NCI-H748 (cell line): ENCODE measurements at regions not wholly inside any gene's neighbourhood (a gene's known extent, or its start where the extent isn't known, plus 50 kb on each side); places are given as distances from the start of the nearest gene placed in this dataset.
A peak's percentile ranks its signal among the peaks of the same experiment; 100 is the strongest.

Source experiments
- DNase-seq: peaks from one replicate; lab custom pipeline; 2025; ENCODE audit not compliant: unreplicated experiment; lab: John Stamatoyannopoulos, UW

DNA sequence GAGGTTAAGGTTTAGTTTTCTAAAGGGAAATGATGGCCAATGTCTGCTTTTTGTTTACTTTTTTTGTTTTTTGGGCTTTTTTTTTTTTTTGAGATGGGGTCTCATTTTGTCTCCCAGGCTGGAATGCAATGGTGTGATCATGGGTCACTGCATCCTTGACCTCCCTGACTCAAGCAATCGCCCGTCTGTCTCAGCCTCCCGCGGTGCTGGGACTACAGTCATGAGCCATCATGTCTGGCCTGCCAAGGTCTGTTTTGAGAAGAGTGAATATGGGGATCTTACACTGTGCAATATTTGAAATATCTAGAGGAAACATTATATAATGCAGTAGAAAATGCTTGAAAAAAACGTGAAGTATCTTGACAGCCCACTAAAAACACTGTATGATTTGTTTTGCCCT is 162.5 kb downstream of the GASK1B start:
- DNase-seq, result no peak

DNA sequence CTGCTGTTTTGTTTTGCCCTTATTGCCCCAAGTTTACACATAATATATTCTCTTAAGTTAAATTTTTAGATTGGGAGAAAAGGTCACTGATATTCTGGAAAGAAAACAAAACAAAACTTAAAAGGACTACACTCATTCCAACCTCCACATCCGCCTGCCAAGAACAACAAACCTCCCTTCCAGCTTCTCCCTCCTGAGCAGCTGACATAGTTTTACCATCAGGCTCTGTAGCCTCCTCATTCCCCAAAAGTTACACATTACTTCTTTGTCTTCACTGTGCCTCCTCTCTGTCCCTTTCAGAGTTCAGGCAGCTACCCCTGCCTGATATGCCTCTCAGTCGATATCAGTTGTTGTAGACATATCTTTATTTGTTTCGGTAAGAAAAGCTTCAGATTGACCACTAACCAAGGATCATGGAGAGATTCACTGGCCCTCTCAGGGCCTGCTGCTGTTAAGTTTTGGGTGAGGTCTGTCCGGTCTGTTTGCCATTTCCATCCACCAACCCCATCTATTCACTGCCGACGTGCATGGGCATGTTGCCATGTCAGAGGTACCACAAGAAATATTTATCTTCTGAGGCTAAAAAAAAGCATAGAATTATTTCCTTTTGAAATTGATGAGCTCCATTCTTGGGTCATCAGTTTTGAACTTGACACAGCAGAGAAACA is 164.1 kb downstream of the GASK1B start:
- DNase-seq, result no peak

DNA sequence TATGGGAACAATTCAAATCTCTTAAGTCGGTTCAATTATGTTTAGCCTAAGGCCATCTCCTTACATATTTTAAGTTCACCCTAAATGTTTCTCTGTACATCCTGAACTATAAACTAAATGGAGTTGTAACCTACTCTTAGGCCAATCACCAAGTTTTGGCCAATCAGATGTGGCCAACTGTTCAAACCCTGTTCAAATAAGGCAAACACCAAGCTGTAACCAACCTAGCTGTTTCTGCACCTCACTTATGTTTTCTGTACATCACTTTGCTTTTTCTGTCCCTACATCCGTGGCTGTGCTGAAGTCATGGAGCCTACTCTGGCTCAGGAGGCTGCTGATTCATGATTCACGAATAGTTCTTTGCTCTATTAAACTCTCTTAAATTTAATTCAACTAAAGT is 165.3 kb downstream of the GASK1B start:
- DNase-seq, result no peak

DNA sequence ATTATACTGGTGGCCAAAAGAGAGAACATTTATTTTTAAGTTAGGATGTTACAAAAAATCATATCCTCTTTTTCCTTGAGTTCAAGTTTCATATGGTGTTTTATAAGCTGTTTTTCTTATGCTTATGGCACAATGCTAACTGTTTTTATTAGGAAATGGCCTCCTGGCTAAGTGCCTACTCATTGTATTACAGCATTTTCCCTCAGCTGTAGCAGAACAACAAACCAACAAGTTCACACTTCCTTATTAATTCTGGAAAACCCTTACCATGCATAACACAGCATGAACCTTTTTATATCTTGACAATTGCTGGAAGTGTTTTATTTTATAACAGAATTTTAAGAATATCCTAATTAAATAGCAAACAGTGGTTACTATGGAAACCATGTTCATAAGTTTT is 165.8 kb downstream of the GASK1B start:
- no peak for DNase-seq

DNA sequence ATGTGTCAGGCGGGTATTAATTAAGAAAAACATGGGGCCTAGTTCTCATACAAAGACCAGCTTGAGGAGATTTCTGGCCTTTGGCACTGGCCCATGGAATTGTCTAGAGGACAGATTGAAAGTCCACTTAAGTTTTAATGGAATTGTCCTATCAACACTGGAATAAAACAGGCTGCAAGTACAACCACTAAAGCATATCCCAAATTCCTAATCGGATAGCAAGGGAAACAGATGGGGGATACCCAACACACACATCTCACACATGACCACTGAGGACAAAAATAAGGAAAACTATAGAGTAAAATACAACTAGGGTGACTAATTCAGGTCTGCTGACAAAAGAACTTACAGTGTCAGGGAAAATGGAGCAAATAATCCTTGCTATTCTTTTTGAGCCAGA is 167.8 kb downstream of the GASK1B start:
- DNase-seq, result no peak

DNA sequence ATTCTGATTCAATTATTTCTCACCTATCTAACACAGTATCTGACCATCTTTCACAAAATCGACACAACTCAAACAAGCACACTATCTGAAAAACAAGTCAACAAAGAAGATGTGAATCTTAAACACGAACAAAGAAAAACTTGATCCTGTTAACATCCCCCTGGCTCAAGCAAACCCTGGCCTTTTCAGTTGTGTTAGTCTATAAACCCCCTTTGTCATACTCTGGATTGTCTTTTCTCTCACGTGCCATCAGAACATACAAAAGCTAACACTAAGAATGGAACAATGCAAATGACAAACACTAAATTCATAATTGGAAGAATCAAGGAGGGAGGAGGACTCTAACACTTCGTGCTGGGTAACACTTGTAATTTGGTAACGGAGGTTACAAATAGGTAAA is 168.7 kb downstream of the GASK1B start:
- no peak for DNase-seq

DNA sequence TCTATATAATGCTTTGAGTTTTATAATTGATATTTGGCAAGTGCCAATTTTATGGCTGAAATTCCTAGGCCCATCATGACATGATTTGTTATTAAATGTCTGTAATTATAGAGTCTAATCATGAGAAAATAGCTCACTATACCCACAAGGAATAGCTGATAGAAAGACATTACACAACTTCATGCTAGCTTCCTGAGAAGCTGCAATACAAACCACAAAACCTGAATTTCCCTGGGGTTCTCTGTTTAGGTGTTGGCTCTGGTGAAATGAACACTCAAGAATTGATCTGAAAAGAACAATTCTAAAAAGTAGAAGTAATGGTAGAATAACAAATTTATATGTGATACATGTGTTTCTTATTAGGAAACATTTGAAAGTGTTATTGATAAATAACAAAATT is 169.6 kb downstream of the GASK1B start:
- DNase-seq, result no peak

DNA sequence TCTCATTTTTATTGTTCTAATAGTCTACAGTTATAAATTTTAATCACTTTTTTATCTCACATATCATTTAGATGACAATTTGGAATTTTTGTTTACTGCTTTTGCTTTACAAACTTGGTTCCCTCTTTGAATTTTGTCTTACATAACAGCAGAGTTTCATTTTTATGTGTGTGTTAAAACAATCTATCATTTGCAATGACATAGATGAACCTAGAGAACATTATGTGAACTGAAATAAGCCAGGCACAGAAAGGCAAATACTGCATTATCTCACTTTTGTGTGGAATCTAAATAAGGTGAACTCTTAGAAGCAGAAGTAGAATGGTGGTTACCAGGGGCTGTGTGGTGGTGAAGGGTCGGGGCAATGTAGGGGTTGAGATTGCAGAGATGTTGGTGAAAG is 170.7 kb downstream of the GASK1B start:
- no peak for DNase-seq

DNA sequence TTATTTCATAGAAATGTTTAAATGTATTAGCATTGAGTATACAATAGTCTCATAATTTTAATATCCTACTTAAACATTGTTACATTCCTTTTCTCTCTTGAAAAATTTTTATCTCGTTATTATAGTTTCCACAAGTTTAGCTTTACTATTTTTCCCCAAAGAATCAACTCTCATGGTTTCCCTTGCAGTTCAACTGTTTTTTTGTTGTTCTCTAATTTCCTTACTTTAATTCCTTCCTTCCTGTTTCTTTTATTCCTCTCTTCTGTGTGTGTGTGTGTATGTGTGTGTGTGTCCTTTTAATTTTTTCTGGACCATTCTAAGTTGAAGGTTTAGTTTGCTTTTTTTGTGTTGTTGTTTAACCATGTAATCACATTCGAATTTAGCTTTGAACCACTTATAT is 171.1 kb downstream of the GASK1B start:
- no peak for DNase-seq

DNA sequence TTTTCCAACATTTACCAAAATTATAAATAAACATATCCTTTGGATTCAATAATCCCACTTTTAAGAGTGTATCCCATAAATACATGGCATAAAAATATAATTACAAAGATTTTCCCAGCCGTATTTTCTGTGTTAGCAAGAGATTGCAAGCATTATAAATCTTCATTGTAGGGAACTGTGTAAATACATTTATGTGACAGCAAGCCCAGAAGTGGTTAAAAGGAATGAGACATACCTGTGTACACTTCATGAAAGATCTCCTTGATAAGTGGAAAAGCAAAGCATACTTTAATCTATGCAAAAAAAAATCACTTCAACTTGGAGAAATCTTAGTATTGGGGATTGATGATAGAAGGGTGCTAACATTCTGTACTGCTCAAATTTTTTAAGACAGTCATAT is 173.1 kb downstream of the GASK1B start:
- DNase-seq, result no peak

DNA sequence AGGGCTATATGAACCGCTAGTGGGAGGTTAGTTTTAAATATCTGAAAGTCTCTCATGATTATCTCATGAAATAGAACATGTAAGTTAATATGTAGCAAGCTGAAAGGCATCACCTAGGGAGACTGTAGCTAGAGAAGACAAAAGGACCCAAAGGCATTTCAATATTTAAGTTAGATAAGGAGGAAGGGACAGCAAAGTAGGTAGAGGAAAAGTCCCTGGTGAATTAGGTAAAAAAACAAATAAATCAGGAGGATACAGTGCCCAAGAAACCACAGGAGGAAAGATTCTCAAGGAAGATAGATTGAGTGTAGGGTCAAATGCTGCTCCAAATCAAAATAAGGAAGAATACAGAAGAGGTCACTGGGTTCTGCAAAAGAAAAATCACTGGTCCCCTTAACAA is 175.5 kb downstream of the GASK1B start:
- no peak for DNase-seq

DNA sequence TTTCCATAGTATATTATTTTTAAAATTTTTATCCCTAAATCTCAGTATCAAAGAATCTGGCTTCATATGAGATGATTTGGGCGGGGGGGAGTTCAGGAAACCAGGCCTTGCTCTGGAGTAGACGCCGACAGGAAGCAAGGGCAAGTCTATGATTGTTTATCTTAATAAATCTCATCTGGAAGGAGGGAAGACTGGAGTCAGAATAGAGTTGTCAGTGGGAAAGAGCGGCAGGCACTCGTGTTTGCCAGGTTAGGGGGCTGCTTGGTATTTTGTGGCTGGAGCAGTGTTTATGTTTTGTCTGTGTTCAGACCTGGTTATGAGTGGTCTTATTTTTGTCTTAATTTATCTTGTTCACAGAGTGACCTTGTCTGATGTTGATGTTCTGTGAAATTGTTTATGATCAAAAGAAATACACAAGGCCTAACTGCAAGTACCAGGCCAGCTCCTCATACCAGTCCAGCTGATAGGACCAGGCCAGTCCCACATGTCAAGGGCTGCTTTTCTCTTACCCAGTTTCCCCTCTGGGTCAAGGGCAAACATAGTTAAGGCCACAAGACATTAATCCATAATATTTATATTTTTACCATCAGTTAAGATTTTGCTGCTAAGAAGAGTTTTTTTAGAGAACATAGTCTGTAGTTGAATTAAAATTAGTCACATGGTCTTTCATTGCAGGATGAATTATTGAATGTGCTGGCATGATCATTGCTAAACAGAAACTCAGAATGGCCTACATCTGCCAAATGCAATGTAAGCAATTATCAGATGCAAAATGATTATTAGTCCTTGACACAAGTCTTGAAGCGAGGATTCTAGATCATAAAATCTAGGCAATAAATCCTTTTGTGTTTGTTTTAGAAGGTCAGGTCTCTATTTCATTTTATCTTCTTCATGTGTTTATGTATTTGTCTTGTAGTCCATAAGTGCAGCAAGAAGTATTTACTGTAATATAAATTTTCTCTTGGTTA is 176.5 kb downstream of the GASK1B start:
- DNase-seq, result no peak

DNA sequence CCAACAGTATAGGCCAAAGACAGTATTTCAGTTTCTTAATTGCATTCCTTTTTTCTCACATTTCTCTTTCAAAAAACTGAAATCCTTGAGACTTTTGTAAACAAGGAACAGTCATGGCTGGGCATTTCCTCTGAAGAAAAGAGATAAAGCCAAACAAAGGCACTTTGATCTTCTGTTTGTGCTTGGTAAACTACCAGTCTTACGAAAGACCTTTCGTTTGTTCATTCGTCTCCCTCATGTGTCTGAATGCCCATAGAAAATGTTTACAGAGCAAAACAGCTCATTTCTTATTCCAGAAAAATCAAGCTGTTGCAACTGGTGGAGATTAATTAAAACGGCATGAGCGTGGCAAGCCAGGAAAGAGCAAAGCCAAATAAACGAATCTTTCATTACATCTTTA is 178.0 kb downstream of the GASK1B start:
- no peak for DNase-seq

DNA sequence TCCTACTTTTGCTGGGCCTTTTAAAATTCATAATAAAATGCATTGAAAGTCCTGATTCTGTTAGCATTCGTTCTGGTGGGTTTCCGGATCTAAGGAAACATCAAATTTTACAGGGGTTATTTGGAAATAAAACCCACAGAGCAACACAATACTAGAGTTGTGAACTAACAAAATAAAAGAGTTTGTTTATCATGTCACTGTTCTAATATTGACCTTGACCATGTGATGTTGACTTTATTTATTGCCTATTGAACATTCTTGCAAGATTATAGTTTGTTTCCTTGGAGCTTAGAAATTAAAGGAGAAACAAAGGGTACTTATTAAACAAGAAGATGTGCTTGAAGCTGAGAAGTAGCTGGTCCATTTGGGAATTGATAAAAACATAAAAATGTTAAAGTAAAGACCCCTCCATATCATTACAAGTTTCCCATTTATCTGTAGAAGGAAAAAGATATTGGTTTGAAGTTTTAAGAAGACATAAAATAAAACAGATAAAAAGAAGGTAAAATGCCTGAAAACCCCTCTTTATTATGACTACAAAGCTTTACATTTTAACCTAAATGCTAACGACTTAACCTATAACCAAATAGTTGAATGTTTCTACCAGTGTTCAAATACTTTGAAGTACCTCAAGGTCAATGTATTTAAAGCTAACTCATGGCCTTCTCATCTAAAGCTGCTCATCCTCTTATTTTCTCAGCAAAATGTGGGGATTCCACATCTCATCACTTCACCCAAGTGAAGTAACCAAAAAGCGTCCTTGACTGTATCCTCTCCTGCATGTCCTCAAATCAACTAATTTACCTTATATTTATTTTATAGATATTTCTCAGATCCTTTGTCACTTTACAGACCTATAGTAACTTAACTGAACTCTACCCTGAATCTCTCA is 179.6 kb downstream of the GASK1B start:
- peak; percentile 26 for DNase-seq

DNA sequence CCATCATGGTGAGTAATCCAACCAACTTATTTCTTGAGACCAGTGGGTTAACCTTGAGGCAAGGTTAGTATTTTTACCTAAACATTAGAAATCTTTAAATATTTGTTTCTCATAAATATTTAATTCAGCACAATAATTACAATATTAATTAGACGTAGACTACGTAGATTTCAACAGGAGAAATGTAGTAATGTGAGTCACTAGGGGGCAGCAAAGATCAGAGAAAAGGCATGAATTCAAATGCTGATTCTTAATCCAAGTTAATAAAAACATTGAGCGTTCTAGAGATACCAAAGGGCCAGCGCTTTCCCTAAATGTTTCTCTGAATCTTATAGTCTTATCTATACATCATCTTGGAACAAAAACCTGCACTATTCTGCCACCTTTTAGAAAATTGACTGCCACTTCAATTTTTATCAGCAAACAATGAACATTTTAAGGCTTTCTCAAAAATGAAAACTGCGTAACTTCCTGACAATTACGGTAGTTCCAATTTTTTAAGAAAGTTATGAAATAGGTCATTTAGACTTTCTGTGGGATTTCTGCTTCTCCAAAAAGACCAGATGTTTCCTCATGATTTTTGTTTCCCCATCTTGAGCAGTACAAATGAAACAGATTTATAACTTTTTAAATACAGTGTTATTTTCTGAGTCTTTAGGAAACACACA is 180.7 kb downstream of the GASK1B start:
- peak; percentile 70 for DNase-seq

DNA sequence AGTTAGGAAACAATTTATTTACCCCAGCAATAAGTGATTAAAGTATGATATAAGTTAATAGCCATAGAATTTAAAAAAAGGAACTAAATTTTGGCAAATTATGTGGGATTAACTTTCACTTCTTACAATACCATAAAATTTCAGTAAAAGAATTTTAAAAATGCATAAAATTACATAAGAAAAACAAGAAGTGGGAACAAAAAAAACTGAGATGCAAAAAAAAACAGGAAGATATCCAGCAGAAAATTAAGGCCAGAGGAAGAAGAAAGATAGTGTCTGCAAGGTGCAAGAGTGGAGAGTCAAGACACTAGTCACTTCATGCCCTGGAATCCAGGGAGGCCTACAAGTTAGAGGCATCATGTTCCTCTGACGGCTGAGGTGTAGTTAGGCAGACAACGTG is 184.2 kb downstream of the GASK1B start:
- no peak for DNase-seq

DNA sequence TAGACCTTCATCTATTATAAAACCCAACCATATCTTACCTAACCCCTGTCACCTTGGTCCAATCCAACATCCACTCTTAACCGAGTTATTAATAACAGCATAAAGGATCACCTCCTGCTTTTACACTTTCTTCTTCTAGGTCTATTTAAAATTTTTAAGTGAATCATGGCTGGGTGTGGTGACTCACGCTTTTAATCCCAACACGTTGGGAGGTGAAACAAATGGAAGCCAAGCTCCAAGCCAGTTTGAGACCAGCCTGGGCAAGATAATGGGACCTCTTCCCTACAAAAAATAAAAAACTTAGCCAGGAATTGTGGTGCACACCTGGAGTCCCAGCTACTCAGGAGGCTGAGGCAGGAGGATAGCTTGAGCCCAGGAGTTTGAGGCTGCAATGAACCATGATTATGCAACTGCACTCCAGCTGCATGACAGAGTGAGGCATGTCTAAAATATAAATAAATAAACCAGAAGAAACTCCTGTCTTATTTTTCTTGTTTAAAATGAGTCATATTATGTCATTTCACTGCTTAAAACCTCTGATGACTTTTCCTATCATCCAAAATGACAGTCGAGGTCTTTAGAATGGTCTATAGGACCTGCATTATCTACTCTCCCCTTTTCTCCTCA is 188.4 kb downstream of the GASK1B start:
- no peak for DNase-seq

DNA sequence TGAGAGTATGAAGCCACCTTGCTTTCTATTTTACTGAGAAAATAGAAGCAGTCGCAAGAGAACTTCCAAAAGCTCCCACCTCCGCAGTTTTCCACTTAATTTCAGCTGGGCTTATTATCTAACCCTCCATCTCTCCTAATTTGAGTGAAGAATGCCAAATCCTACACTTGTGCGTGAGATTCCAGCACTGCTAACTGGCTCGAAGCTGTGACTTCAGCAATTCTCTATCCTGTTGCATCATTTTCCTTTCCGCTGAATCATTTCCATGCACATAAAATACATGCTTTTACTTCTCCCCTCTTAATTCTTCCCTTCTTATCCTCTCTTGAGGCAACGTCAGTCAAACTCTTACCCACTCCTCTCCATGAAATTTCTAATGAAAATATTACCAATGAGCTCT is 189.5 kb downstream of the GASK1B start:
- DNase-seq, result no peak

DNA sequence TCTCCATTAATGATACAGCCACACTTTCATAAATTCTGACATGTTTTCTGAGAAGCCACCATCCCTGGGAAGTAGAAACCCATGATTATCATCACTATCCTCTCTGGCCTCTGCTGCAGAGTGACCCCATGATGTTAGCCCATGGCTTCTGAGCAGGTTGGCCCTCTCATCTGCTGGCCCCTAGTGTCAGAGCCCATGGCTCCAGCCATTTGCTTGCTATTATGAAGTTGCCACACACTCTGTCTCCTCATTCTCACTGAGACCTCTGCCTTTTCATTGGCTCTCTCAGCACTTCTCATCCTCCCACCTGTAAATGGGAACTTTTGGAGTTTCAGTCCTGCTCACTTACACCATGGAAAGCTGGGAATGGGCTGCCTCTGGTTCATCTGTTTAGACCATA is 192.7 kb downstream of the GASK1B start:
- DNase-seq, result no peak

DNA sequence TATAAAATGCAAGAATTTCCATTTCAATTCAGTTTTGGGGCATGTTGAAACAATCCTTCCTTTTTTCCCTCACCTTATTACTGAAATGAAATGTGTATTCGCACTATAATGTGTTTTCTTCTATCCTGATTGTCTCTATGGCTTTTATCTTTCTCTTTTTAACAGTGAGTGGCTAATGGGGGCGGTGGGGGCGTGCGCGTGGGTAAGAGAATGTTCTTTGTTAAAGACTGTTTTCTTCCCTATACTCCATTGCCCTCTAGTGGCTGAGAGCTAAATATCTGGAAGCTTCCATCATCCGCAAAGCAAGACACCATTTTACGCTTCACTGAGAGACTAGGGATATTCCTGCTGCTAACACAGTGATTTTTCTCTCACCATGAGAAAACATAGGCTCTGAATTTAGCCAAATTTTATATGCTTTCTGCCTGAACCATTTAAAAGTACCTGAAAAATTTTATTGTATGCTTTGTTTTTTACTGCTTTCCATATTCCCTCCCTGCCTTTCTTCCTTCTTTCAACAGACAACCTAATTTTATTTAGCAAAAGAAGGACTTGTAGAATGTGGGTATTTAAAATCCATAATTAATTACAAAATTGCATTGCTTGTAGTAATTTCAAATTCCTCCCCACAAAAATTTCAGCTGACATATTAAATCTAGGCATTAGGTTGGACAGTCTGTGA is 194.0 kb downstream of the GASK1B start:
- DNase-seq, result peak; percentile 85
